Islet precursor cell (in vitro differentiated cells): ENCODE measurements at regions not wholly inside any gene's neighbourhood (a gene's known extent, or its start where the extent isn't known, plus 50 kb on each side); places are given as distances from the start of the nearest gene placed in this dataset.

Experiments used
- DNase-seq: peaks from one replicate; pipeline ENCODE4 v3.0.0-alpha.2; 2018

GRCh38 chr2:188720811-188721605 lies 253.2 kb upstream of the COL3A1 start:
- no peak for DNase-seq

- no peak for DNase-seq
These were observed 252.4 kb upstream of the COL3A1 start for GRCh38 chr2:188721784-188722183.

- no peak for DNase-seq
These were observed 248.3 kb upstream of the COL3A1 start for GRCh38 chr2:188725746-188726360.

- DNase-seq = no peak
These were observed 247.4 kb upstream of the COL3A1 start for GRCh38 chr2:188726626-188727247.

GRCh38 chr2:188727846-188728245 lies 246.3 kb upstream of the COL3A1 start:
- no peak for DNase-seq

- DNase-seq = peak; percentile 89
These were observed 239.5 kb upstream of the COL3A1 start for GRCh38 chr2:188734691-188735090.

- no peak for DNase-seq
These were observed 227.4 kb upstream of the COL3A1 start for GRCh38 chr2:188746727-188747126.

- DNase-seq = no peak
These were observed 222.4 kb upstream of the COL3A1 start for GRCh38 chr2:188751816-188752215.

GRCh38 chr2:188752311-188752710 lies 221.9 kb upstream of the COL3A1 start:
- DNase-seq = no peak

- DNase-seq = no peak
These were observed 212.0 kb upstream of the COL3A1 start for GRCh38 chr2:188762151-188762550.

- DNase-seq = peak; percentile 62
These were observed 208.4 kb upstream of the COL3A1 start for GRCh38 chr2:188765522-188766470.

- DNase-seq = no peak
These were observed 207.7 kb upstream of the COL3A1 start for GRCh38 chr2:188766471-188766856.

- no peak for DNase-seq
These were observed 207.0 kb upstream of the COL3A1 start for GRCh38 chr2:188767176-188767575.

GRCh38 chr2:188770296-188770695 lies 203.9 kb upstream of the COL3A1 start:
- DNase-seq = no peak

GRCh38 chr2:188773075-188773474 lies 201.1 kb upstream of the COL3A1 start:
- no peak for DNase-seq

GRCh38 chr2:188776634-188777033 lies 197.5 kb upstream of the COL3A1 start:
- DNase-seq = no peak

GRCh38 chr2:188784269-188784762 lies 189.9 kb upstream of the COL3A1 start:
- no peak for DNase-seq

GRCh38 chr2:188785061-188785460 lies 189.1 kb upstream of the COL3A1 start:
- DNase-seq = no peak

- DNase-seq = no peak
These were observed 188.7 kb upstream of the COL3A1 start for GRCh38 chr2:188785490-188785889.

GRCh38 chr2:188786368-188786841 lies 187.8 kb upstream of the COL3A1 start:
- no peak for DNase-seq

- no peak for DNase-seq
These were observed 187.0 kb upstream of the COL3A1 start for GRCh38 chr2:188787021-188787657.

- no peak for DNase-seq
These were observed 186.4 kb upstream of the COL3A1 start for GRCh38 chr2:188787658-188788240.
